Lung (tissue), 11 donors: ENCODE measurements at regions not wholly inside any gene's neighbourhood (a gene's known extent, or its start where the extent isn't known, plus 50 kb on each side); places are given as distances from the start of the nearest gene placed in this dataset.

ENCODE experiments used
- ATAC-seq: fragments of 200-7000 bp; cut with Tn5 transposase; one replicate; pipeline ENCODE4 v1.9.1; 2020; ENCODE audit warnings: moderate number of reproducible peaks; ENCODE audit not compliant: insufficient read depth, low FRiP score
- DNase-seq, 3 donors: peaks; one replicate each; pipeline ENCODE4 v3.0.0-alpha.2; 2013 to 2017
- H3K27ac ChIP-seq, 2 donors: one replicate each; pipeline ENCODE4 v1.5.1; 2013; ENCODE audit warnings: mild to moderate bottlenecking in 2 of 2, moderate library complexity in 2 of 2, control low read depth in 1 of 2, inconsistent platforms in 1 of 2, low read depth in 1 of 2, low read length in 1 of 2
- H3K27me3 ChIP-seq, 3 donors: one replicate each; pipeline ENCODE4 v1.5.1; 2013; ENCODE audit warnings: low read length in 2 of 3; ENCODE audit not compliant: control insufficient read depth in 3 of 3, insufficient read depth in 3 of 3
- H3K36me3 ChIP-seq, 4 donors: one replicate each; pipeline ENCODE4 v1.5.1; 2013; ENCODE audit warnings: low read length in 4 of 4, mild to moderate bottlenecking in 1 of 4, moderate library complexity in 1 of 4; ENCODE audit not compliant: control insufficient read depth in 4 of 4, insufficient read depth in 4 of 4
- H3K4me1 ChIP-seq, 5 donors: one replicate each; pipeline ENCODE4 v1.5.1; 2013; ENCODE audit warnings: low read length in 5 of 5, mild to moderate bottlenecking in 2 of 5, moderate library complexity in 1 of 5; ENCODE audit not compliant: control insufficient read depth in 5 of 5, insufficient read depth in 5 of 5
- H3K4me3 ChIP-seq: one replicate; pipeline ENCODE4 v1.5.1; 2013; ENCODE audit warnings: mild to moderate bottlenecking, control low read depth, moderate library complexity
- H3K9ac ChIP-seq, 2 donors: one replicate each; pipeline ENCODE4 v1.5.1; 2013; ENCODE audit warnings: low read length in 2 of 2, control low read depth in 1 of 2; ENCODE audit not compliant: insufficient read depth in 1 of 2
- H3K9me3 ChIP-seq, 4 donors: one replicate each; pipeline ENCODE4 v1.5.1; 2013; ENCODE audit warnings: low read length in 3 of 4, mild to moderate bottlenecking in 1 of 4, moderate library complexity in 1 of 4; ENCODE audit not compliant: control insufficient read depth in 4 of 4, insufficient read depth in 3 of 4
- CTCF ChIP-seq: IDR thresholded peaks from 2 replicates; pipeline ENCODE4 v1.5.1; 2012; ENCODE audit warnings: mild to moderate bottlenecking; ENCODE audit errors: control extremely low read depth, extremely low read depth
- WGBS, 2 donors: extraction: QIAGEN DNeasy Blood & Tissue Kit; methylation state at CpG; one replicate each; pipeline ENCODE4 v1.1.7; 2013; 5-methylcytosine and 5-hydroxymethylcytosine counted together
- donor health status: control.
- donor health status: control.
- donor health status: Bipolar disorder and iron deficiency.
- donor health status: healthy.
- donor health status: DM: yes; HTN: yes; CAD: no.

GRCh38 chr9:102652471-102652870 lies 342.7 kb upstream of the CYLC2 start:
- H3K27ac ChIP-seq: no peak overlapping the region
- WGBS, 2 donors: 81% methylated on average over 5 of the region's 5 CpGs
- peaks cover 0 to 2% (median 0%) of the 10 kb centered on the region in 4 donors for H3K9me3 ChIP-seq
- H3K36me3 ChIP-seq: no peaks in the 10 kb centered on the region
- H3K27me3 ChIP-seq: no peaks in the 10 kb centered on the region
- no peak overlapping the region for H3K9ac ChIP-seq
- no peaks in the 10 kb centered on the region for H3K4me1 ChIP-seq
- DNase-seq (no peak), ATAC-seq (no peak)
- H3K4me3 ChIP-seq: no peak overlapping the region
- no peak for TF ChIP-seq CTCF

- H3K9me3 ChIP-seq: peaks cover 0 to 2% (median 0%) of the 10 kb centered on the region in 4 donors
- no peak for ATAC-seq
- H3K27me3 ChIP-seq: no peaks in the 10 kb centered on the region
- no peak overlapping the region for H3K4me3 ChIP-seq
- no peaks in the 10 kb centered on the region for H3K4me1 ChIP-seq
- H3K36me3 ChIP-seq: no peaks in the 10 kb centered on the region
- no peak overlapping the region for H3K27ac ChIP-seq
- DNase-seq: no peak
- 79 to 85% methylated on average over 2 of the region's 2 CpGs for WGBS, 2 donors
- no peak overlapping the region for H3K9ac ChIP-seq
- no peak for TF ChIP-seq CTCF
Measured at GRCh38 chr9:102650896-102651295, 344.2 kb upstream of the CYLC2 start.

- ATAC-seq (no peak), DNase-seq (no peak)
- Histone ChIP-seq H3K27me3 (no peaks in the 10 kb centered on the region), H3K9ac (no peak overlapping the region), H3K4me1 (no peaks in the 10 kb centered on the region), H3K9me3 (no peaks in the 10 kb centered on the region), H3K4me3 (no peak overlapping the region), H3K36me3 (no peaks in the 10 kb centered on the region), H3K27ac (no peak overlapping the region)
- WGBS, 2 donors: 23 to 43% methylated on average over 1 of the region's 1 CpG
- no peak for TF ChIP-seq CTCF
Measured at GRCh38 chr9:102642651-102643050, 352.5 kb upstream of the CYLC2 start.

- TF ChIP-seq CTCF: no peak
- Histone ChIP-seq H3K27me3 (no peaks in the 10 kb centered on the region), H3K4me3 (no peak overlapping the region), H3K27ac (no peak overlapping the region), H3K4me1 (no peaks in the 10 kb centered on the region), H3K9me3 (peaks cover 0 to 10% (median 4%) of the 10 kb centered on the region in 4 donors), H3K36me3 (no peaks in the 10 kb centered on the region), H3K9ac (no peak overlapping the region)
- DNase-seq (no peak), ATAC-seq (no peak)
Measured at GRCh38 chr9:102631559-102631958, 363.6 kb upstream of the CYLC2 start.
